HCT116 (cell line): ENCODE measurements at regions not wholly inside any gene's neighbourhood (a gene's known extent, or its start where the extent isn't known, plus 50 kb on each side); places are given as distances from the start of the nearest gene placed in this dataset.

Experiments used
- ATAC-seq: fragments of 200-7000 bp; cut with Tn5 transposase; 2 replicates; pipeline ENCODE4 v1.9.1; 2020; ENCODE audit warnings: mild to moderate bottlenecking, moderate library complexity
- BruUV-seq: library from RNA; stranded (reverse); fragments of 400-500 nt; replicated peaks from 2 replicates; lab custom pipeline; 2021; lab: Mats Ljungman, UMichigan
- CTCF ChIA-PET: fragments of 300-600 bp; sonication (Branson Sonifier 250); formaldehyde crosslinking; loops from one replicate; lab custom pipeline; 2021; ENCODE audit warnings: antibody characterized with exemption; lab: Charles Lee
- POLR2A ChIA-PET: fragments of 300-600, 350-600 bp; sonication (Branson Sonifier 250); formaldehyde crosslinking; loops from one replicate; lab custom pipeline; 2021; ENCODE audit warnings: antibody characterized with exemption; lab: Charles Lee
- RAD21 ChIA-PET, 2 experiments: fragments of 300-600 bp; sonication (Branson Sonifier 250); formaldehyde crosslinking; loops; one replicate each; lab custom pipeline; 2023; ENCODE audit warnings: low total read pairs in 2 of 2; ENCODE audit not compliant: uncharacterized antibody in 2 of 2, unreplicated experiment in 2 of 2, low non-redundant PET in 1 of 2; lab: Charles Lee
- DNase-seq: peaks from one replicate; pipeline ENCODE4 v3.0.0-alpha.2; 2010; ENCODE audit warnings: low read depth, low spot score
- H2AFZ ChIP-seq: fragments of 200-600 bp; shearing (Covaris generic), sonication (generic); 2 replicates; pipeline ENCODE4 v1.6.1; 2017; ENCODE audit warnings: low read depth, mixed run types, mixed read lengths, antibody characterized with exemption, low read length; ENCODE audit not compliant: poor library complexity, severe bottlenecking
- H3K27ac ChIP-seq: 2 replicates; pipeline ENCODE4 v1.5.1; 2012; ENCODE audit warnings: low read depth, low read length
- H3K27me3 ChIP-seq: fragments of 200-600 bp; sonication (generic); 2 replicates; pipeline ENCODE4 v1.6.1; 2016; ENCODE audit warnings: mixed run types, low read length, mixed read lengths; ENCODE audit not compliant: insufficient read depth
- H3K36me3 ChIP-seq, 2 experiments: fragments of 200-500 bp in 1 of 2; fragments of 200-600 bp in 1 of 2; sonication (Bioruptor generic) in 1 of 2; sonication (generic) in 1 of 2; 2 replicates each; pipeline versions ENCODE4 v1.5.1 to v1.6.1; 2014 to 2016; ENCODE audit warnings: low read length in 2 of 2, inconsistent platforms in 1 of 2, mixed read lengths in 1 of 2, mixed run types in 1 of 2; ENCODE audit not compliant: insufficient read depth in 2 of 2, control insufficient read depth in 1 of 2
- H3K4me1 ChIP-seq, 2 experiments: fragments of 200-600 bp in 1 of 2; sonication (generic) in 1 of 2; 2 replicates each; pipeline versions ENCODE4 v1.5.1 to v1.6.1; 2012 to 2017; ENCODE audit warnings: low read length in 2 of 2, inconsistent platforms in 1 of 2, mild to moderate bottlenecking in 1 of 2, mixed read lengths in 1 of 2, mixed run types in 1 of 2, moderate library complexity in 1 of 2; ENCODE audit not compliant: insufficient read depth in 2 of 2, control insufficient read depth in 1 of 2
- H3K4me2 ChIP-seq: fragments of 200-600 bp; sonication (generic); 2 replicates; pipeline ENCODE4 v1.6.1; 2017; ENCODE audit warnings: mixed run types, low read length, mixed read lengths
- H3K4me3 ChIP-seq, 2 experiments: fragments of 200-600 bp in 1 of 2; sonication (generic) in 1 of 2; replicated peaks in 1 of 2; 2 replicates each; pipeline ENCODE4 v1.5.1; 2011 to 2016; ENCODE audit warnings: low read length in 2 of 2, control low read depth in 1 of 2, low read depth in 1 of 2, mild to moderate bottlenecking in 1 of 2, mixed read lengths in 1 of 2, mixed run types in 1 of 2
- H3K79me2 ChIP-seq: fragments of 200-600 bp; sonication (generic); 2 replicates; pipeline ENCODE4 v1.6.1; 2017; ENCODE audit warnings: mild to moderate bottlenecking, mixed run types, low read length, moderate library complexity, mixed read lengths; ENCODE audit not compliant: insufficient read depth
- H3K9ac ChIP-seq: fragments of 200-600 bp; sonication (generic); 2 replicates; pipeline ENCODE4 v1.6.1; 2016; ENCODE audit warnings: low read length, mixed read lengths
- H3K9me2 ChIP-seq: fragments of 200-600 bp; sonication (generic), shearing (Covaris generic); 2 replicates; pipeline ENCODE4 v1.6.1; 2017; ENCODE audit warnings: mixed run types, mild to moderate bottlenecking, moderate library complexity; ENCODE audit not compliant: insufficient read depth
- H3K9me3 ChIP-seq, 2 experiments: fragments of 200-500 bp in 1 of 2; fragments of 200-600 bp in 1 of 2; sonication (Bioruptor generic) in 1 of 2; sonication (generic) in 1 of 2; 2 replicates each; pipeline ENCODE4 v1.6.1; 2014 to 2017; ENCODE audit warnings: low read length in 2 of 2, mixed read lengths in 2 of 2, inconsistent platforms in 1 of 2, low read depth in 1 of 2, mild to moderate bottlenecking in 1 of 2, mixed run types in 1 of 2, moderate library complexity in 1 of 2; ENCODE audit not compliant: control insufficient read depth in 1 of 2, insufficient read depth in 1 of 2
- H4K20me1 ChIP-seq: fragments of 200-600 bp; sonication (generic), shearing (Covaris generic); 2 replicates; pipeline ENCODE4 v1.6.1; 2017; ENCODE audit warnings: mixed run types, mild to moderate bottlenecking, moderate library complexity; ENCODE audit not compliant: insufficient read depth
- ATF3 ChIP-seq: IDR thresholded peaks from 2 replicates; pipeline ENCODE4 v1.6.1; 2012
- CBX3 ChIP-seq: IDR thresholded peaks from 2 replicates; pipeline ENCODE4 v1.6.1; 2012; ENCODE audit warnings: low read depth
- EGR1 ChIP-seq: IDR thresholded peaks from 2 replicates; pipeline ENCODE4 v1.6.1; 2012; ENCODE audit warnings: low read depth
- ELF1 ChIP-seq: IDR thresholded peaks from 2 replicates; pipeline ENCODE4 v1.6.1; 2012; ENCODE audit warnings: low read depth, borderline replicate concordance
- FOSL1 ChIP-seq: IDR thresholded peaks from 2 replicates; pipeline ENCODE4 v1.6.1; 2012; ENCODE audit warnings: low read depth
- SP1 ChIP-seq: IDR thresholded peaks from 2 replicates; pipeline ENCODE4 v1.6.1; 2012; ENCODE audit warnings: low read depth
- SRF ChIP-seq: IDR thresholded peaks from 2 replicates; pipeline ENCODE4 v1.6.1; 2012; ENCODE audit warnings: low read depth
- TCF7L2 ChIP-seq: IDR thresholded peaks from 2 replicates; pipeline ENCODE4 v1.7.0; 2011; ENCODE audit warnings: borderline replicate concordance, inconsistent platforms; ENCODE audit not compliant: insufficient read depth, insufficient read length; ENCODE audit errors: extremely low read depth
- YY1 ChIP-seq: IDR thresholded peaks from 2 replicates; pipeline ENCODE4 v1.6.1; 2011; ENCODE audit warnings: low read length, low read depth, moderate library complexity, mild to moderate bottlenecking; ENCODE audit not compliant: insufficient replicate concordance; ENCODE audit errors: extremely low read depth
- ZBTB33 ChIP-seq: IDR thresholded peaks from 2 replicates; pipeline ENCODE4 v1.6.1; 2011; ENCODE audit warnings: mild to moderate bottlenecking, low read length, moderate library complexity; ENCODE audit not compliant: insufficient replicate concordance; ENCODE audit errors: extremely low read depth
- ZFX ChIP-seq: fragments of 450-650 bp; IDR thresholded peaks from 2 replicates; pipeline ENCODE4 v1.6.1; 2017
- intact Hi-C: fragments of 100-400 bp; cut with micrococcal nuclease; formaldehyde crosslinking; loops from 2 replicates; pipeline ENCODE4 v1.10.0; 2022
- TF ChIP-seq, protein P1 (sequence below): IDR thresholded peaks from 2 replicates; pipeline ENCODE4 v1.6.1; 2012; ENCODE audit warnings: low read depth

DNA sequence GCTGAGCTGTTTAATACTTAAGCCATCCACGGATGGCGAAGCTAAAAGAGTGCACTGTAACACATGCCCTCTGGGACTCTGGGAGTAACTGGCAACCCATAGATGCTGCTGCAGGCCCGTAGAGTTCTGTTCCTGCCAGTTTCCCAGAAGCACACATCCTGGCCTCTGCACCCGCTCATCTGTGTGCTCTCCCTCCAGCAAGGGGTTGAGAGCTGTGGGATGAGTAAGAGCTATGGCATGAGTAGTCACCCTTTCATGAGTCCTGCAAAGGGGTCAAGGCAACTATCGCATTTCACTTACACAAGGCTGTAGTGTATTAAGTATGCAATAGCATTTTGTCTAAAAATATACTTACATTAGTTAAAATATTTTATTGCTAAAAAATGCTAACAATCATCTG is 1341.8 kb upstream of the NXPH2 start:
- POLR2A ChIA-PET: no interaction called here
- Histone ChIP-seq H3K4me3 (no peak overlapping the region), H3K27me3 (no peaks in the 10 kb centered on the region), H3K9me3 (no peaks in the 10 kb centered on the region), H3K79me2 (no peaks in the 10 kb centered on the region), H3K4me1 (no peaks in the 10 kb centered on the region), H4K20me1 (no peaks in the 10 kb centered on the region), H3K27ac (no peak overlapping the region), H2AFZ (no peak overlapping the region), H3K4me2 (no peak overlapping the region), H3K9ac (no peak overlapping the region), H3K36me3 (no peaks in the 10 kb centered on the region), H3K9me2 (no peaks in the 10 kb centered on the region)
- ATAC-seq (no peak), DNase-seq (no peak)
- intact Hi-C loops: no loop called here
- CTCF ChIA-PET: no interaction called here
- BruUV-seq: no TSS peak
- TF ChIP-seq CBX3 (no peak), FOSL1 (no peak), EGR1 (no peak), ZBTB33 (no peak), ZFX (no peak), ATF3 (no peak), ELF1 (no peak), SP1 (no peak), SRF (no peak), YY1 (no peak), TCF7L2 (no peak)
- TF ChIP-seq, protein P1, sequence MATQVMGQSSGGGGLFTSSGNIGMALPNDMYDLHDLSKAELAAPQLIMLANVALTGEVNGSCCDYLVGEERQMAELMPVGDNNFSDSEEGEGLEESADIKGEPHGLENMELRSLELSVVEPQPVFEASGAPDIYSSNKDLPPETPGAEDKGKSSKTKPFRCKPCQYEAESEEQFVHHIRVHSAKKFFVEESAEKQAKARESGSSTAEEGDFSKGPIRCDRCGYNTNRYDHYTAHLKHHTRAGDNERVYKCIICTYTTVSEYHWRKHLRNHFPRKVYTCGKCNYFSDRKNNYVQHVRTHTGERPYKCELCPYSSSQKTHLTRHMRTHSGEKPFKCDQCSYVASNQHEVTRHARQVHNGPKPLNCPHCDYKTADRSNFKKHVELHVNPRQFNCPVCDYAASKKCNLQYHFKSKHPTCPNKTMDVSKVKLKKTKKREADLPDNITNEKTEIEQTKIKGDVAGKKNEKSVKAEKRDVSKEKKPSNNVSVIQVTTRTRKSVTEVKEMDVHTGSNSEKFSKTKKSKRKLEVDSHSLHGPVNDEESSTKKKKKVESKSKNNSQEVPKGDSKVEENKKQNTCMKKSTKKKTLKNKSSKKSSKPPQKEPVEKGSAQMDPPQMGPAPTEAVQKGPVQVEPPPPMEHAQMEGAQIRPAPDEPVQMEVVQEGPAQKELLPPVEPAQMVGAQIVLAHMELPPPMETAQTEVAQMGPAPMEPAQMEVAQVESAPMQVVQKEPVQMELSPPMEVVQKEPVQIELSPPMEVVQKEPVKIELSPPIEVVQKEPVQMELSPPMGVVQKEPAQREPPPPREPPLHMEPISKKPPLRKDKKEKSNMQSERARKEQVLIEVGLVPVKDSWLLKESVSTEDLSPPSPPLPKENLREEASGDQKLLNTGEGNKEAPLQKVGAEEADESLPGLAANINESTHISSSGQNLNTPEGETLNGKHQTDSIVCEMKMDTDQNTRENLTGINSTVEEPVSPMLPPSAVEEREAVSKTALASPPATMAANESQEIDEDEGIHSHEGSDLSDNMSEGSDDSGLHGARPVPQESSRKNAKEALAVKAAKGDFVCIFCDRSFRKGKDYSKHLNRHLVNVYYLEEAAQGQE: no peak
- RAD21 ChIA-PET: no interaction called here
